Renal cortex interstitium (tissue), 11 donors: ENCODE measurements at regions not wholly inside any gene's neighbourhood (a gene's known extent, or its start where the extent isn't known, plus 50 kb on each side); places are given as distances from the start of the nearest gene placed in this dataset.
"Not testable (repeated sequence)": the region's sequence is repeated elsewhere in the genome, so short reads cannot be mapped to it uniquely, and the experiment has no call there.

ENCODE experiments used
- DNase-seq, 11 donors: peaks; one replicate each; pipeline ENCODE4 v3.0.0-alpha.2; 2013; ENCODE audit warnings: low read depth in 9 of 11, low spot score in 4 of 11; ENCODE audit errors: extremely low read depth in 1 of 11

DNA sequence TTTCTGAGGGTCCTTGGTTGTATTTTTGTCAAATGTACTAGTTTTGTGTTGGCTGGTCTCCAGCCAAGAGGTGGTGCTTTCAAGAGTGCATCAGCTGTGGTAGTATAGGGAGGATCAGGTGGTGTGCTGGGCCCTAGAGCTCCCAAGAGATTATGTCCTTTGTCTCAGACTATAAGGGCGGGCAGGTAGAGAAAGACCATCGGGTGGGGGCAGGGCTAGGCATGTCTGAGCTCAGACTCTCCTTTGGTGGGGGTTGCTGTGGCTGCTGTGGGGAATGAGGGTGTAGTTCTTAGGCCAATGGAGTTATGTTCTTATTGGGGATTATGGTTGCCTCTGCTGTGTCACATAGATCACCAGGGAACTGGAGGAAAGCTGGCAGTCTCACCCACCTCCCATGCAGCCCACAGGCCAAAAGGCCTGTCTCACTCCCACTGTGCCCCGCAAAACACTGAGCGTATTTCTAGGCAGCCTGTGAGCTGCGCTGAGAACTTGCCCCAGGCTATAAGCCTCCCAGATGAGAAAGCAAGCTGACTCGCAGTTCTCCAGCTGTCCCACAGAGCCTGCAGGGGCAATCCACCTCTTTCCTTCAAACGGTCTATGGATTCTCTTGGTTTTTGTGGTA is 1066.7 kb downstream of the GRM8 start:
- no peak for DNase-seq

DNA sequence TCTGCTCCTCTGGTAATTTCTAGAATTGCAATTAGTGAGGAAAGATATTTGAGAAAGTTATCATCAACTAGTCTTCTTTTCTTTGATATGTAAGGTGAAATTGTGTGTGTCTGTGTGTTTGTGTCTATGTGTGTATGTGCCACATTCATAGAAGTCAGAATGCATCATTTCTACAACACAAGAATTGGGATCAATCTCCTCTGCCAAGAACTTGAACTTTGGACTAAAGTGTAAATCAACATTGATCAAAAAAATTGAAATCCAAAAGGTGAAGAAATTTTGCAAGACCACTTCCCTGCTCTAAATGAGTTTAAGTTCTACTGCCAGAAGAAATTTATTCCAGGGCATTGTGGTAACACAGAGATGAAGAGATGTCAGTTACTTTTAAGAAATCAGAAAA is 1072.8 kb downstream of the GRM8 start:
- DNase-seq: no peak

- no peak for DNase-seq
Observed at GRCh38 chr7:126178865-126179264, 1073.9 kb downstream of the GRM8 start.

DNA sequence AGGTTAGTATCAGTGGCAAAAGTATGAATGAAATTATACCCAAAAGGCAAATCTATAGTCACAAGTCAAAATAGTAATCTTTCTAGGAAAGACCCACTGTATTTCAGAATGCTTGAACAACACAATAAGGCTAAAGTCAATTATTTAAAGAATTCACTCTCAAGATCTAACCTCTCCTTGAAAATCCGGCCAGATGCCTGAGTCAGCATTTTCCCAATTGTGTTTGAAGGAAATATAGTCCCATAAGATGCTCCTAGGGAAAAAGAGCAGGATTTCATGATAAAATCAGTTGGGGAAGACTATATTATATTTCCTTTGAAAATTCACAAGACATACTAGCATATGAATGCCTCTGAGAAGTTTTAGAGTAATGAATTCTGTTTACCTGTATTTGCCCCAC is 1075.0 kb downstream of the GRM8 start:
- DNase-seq: no peak

- no peak for DNase-seq
Observed at GRCh38 chr7:126166645-126167044, 1086.1 kb downstream of the GRM8 start.

DNA sequence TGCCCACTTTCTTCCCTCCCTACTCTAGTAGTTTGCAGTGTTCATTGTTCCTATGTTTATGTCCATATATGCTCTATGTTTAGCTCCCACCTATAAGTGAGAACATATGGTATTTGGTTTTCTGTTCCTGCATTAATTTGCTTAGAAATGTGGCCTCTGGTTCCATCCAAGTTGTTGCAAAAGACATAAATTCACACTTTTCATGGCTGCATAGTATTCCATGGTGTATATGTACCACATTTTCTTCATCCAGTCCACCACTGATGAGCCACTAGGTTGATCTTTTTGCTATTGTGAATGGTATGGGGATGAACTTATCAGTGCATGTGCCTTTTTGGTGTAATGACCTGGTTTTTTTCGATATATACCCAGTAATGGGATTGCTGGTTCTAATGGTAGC is 1089.1 kb downstream of the GRM8 start:
- DNase-seq: no peak

DNA sequence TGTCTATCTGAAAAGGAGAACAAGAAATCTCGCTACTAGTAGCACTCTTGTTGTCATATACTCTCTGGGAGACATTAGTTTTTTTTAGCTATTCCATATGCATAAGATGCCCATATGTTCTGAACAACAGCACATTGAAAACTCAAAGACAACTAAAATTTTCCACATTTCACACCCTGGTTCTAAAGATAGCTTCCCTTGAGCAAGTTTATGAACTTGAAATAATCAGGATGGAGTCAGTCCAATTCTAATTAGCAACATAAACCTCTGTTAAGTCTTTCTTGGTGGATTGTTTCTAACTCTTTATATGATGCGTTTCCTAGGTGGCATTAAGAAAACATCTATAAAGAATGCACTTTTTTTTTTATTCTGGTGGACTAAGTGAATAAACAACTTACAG is 1095.3 kb downstream of the GRM8 start:
- DNase-seq: no peak

DNA sequence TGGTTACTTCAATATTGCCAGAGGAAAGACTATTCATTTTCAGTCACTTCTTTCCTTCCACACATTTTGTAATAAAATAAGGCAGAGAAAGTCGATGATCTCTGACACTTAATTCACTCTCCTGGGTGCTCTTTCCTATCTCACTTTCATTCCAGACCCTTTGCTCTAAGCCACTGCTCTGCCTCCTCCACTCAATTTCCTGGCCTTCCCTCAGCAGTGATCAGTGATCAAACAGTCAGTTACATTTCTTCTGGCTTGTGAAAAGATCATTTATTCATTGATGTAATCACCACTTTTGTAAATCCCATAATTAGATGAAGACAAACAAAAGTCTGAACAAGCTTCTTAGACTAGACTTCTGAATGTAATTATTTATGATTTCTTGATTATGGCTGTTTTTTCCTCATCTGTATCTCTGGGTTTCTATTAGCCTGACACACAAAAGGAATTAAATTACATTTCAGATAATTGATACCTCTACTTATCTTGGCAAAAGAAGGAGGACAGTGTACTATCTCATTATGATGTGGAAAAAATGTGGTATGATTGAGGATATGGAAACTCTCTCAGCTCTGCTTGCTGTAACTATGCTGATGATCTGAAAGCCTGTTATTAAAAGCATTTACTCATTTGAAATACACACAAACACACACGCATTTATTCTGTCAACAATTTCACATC is 1102.3 kb downstream of the GRM8 start:
- DNase-seq: no peak

- no peak for DNase-seq
Observed at GRCh38 chr7:126140858-126141466, 1111.8 kb downstream of the GRM8 start.

GRCh38 chr7:126119981-126120380 is 1132.8 kb downstream of the GRM8 start:
- no peak for DNase-seq

- DNase-seq: no peak
Observed at GRCh38 chr7:126103582-126103981, 1149.2 kb downstream of the GRM8 start.

DNA sequence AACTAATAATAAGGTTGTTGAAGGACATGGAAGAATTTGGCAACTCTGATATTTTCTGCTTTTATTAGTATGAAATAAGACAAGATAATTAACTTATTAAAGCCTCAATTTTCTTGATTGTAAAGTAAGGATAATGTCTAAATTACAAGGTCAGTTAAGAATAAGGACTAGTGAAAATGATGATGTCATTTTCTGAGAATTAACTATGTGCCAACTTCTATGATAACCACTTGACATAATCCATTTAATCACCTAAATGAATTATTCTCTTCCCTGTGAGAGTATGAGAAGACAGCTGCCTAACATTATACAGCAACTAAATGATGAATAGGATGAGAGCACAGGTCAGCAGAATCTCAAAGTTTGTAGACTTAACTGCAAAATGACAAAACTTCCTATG is 1153.4 kb upstream of the POT1 start:
- DNase-seq: no peak

DNA sequence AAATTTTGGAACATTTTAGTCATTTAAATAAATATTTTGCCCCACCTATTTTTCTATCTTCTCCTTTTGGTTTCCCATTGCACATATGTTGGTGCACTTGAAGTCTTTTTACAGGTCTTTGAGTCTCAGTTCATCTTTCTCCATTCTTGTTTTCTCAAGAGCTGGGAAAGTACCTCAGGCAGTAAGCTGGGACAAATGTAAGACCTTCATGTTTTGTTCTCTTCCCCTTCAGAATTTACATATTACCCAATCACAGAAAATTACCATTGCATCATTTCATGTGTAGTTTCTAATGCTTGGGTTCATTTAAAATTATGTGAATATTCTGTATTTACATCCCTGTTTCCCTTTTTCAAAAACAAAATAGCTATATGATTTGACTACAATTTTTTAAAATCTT is 1150.0 kb upstream of the POT1 start:
- no peak for DNase-seq

DNA sequence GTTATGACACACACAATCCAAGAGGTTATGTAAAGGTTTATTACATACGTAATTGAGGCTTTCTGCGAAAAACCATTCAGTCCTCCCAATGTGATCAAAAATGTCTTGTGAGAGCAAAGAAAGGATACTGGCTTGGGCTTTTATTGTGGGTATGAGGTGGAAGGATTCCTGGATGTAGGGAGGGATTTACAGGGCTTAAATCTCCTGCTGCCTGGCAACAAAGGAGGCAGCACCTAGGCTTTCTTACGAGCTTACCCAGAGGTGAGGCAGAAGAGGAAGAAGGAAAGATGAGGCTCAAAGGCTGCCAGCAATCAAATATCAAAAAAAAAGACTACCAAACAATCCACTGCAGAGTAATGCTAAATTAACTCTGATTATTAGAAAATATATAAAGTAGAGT is 1149.5 kb upstream of the POT1 start:
- no peak for DNase-seq

GRCh38 chr7:126065766-126066165 is 1136.1 kb upstream of the POT1 start:
- DNase-seq: no peak

DNA sequence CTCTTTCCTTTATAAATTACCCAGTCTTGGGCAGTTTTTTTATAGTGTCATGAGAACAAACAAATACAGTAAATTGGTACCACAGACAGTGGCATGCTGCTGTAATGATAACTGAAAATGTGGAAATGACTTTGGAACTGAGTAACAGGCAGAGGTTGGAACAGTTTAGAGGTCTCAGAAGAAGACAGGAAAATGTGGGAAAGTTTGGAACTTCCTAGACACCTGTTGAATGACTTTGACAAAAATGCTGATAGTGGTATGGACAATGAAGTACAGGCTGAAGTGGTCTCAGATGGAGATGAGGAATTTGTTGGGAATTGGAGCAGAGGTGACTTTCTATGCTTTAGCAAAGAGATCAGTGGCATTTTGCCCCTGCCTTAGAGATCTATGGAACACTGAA is 1128.4 kb upstream of the POT1 start:
- DNase-seq: no peak

DNA sequence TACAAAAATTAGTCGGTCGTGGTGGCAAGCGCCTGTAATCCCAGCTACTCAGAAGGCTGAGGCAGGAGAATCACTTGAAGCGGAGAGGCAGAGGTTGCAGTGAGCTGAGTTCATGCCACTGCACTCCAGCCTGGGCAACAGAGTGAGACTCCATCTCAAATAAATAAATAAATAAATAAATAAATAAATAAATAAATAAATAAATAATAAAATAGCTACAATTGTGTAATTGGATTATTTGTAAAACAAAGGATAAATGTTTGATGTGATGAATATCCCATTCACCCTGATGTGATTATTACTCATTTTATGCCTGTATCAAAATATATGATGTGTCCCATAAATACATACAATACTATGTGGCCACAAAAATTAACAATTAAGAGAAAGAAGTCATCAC is 1127.0 kb upstream of the POT1 start:
- DNase-seq: not testable (repeated sequence)

DNA sequence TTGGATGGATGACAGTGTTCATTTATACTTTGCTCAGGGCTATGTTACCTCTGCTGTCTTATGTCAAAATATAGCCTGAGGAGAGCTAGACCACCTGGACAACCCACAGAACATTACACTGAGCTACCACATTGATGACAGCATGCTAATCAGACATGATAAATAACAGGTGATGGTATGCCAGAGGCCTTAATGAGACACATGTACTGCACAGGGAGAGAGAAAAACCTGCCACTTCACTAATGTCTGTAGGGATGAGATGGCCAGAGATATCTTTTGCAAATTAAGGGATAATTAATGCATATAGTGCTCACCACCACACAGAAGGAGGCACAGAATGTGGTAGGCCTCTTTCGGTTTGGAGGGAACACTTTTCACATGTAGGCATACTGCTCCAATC is 1122.6 kb upstream of the POT1 start:
- DNase-seq: no peak

DNA sequence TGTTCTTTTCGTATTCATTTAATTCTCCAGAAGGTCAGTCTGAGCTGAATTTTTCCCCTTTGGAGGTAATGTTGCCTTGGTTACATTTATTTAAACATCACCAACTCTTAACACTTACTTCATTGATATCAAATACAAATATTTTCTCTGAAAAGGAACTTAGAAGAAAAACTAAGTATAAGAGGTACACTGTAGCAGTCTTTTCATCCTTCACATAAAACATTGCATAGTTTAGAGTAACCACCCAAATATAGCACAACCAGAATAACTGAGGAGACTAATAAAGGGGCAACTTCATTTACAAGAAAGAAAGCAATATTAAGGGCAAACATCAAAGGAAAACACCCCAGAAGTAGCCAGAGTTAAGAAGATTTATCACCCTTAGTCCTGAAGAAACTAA is 1115.0 kb upstream of the POT1 start:
- no peak for DNase-seq

GRCh38 chr7:126041472-126041871 is 1111.8 kb upstream of the POT1 start:
- no peak for DNase-seq
